Motor neuron (in vitro differentiated cells): ENCODE measurements at regions not wholly inside any gene's neighbourhood (a gene's known extent, or its start where the extent isn't known, plus 50 kb on each side); places are given as distances from the start of the nearest gene placed in this dataset.
"Not testable (repeated sequence)": the region's sequence is repeated elsewhere in the genome, so short reads cannot be mapped to it uniquely, and the experiment has no call there.

Experiments
- ATAC-seq, 8 experiments: fragments of 200-7000 bp; cut with Tn5 transposase; replicated peaks in 6 of 8; 2 replicates each; pipeline ENCODE4 v1.8.0; 2021; ENCODE audit warnings: mild to moderate bottlenecking in 8 of 8, moderate library complexity in 8 of 8
- H3K27ac ChIP-seq, 2 donors: fragments of 250-450 bp; sonication (Bioruptor Pico); 2 replicates each; pipeline ENCODE4 v1.9.0; 2021; ENCODE audit warnings: antibody characterized with exemption in 2 of 2, mild to moderate bottlenecking in 2 of 2, moderate library complexity in 1 of 2
- H3K4me1 ChIP-seq, 2 donors: fragments of 250-450 bp; sonication (Bioruptor Pico); replicated peaks in 1 of 2; 2 replicates each; pipeline ENCODE4 v1.6.1; 2021; ENCODE audit warnings: antibody characterized with exemption in 2 of 2, mild to moderate bottlenecking in 2 of 2, moderate library complexity in 1 of 2
- H3K4me3 ChIP-seq, 5 donors: fragments of 250-450 bp; sonication (Bioruptor Pico); 2 replicates each; pipeline ENCODE4 v1.9.0; 2021; ENCODE audit warnings: antibody characterized with exemption in 5 of 5, mild to moderate bottlenecking in 5 of 5, moderate library complexity in 4 of 5
- WGBS, 10 experiments: fragments of 450-650 bp; shearing (Covaris generic); methylation state at CpG; one replicate each; pipeline ENCODE4 v1.0.0; 2022; 5-methylcytosine and 5-hydroxymethylcytosine counted together
- in situ Hi-C, 9 experiments: fragments of 400-800 bp; cut with MboI; loops; one replicate each; pipeline ENCODE4 v1.15.0; 2021; ENCODE audit warnings: low sequenced_read_pairs in 9 of 9, low pct_unique_long_range_greater_than_20kb in 2 of 9; ENCODE audit not compliant: unreplicated experiment in 9 of 9

DNA sequence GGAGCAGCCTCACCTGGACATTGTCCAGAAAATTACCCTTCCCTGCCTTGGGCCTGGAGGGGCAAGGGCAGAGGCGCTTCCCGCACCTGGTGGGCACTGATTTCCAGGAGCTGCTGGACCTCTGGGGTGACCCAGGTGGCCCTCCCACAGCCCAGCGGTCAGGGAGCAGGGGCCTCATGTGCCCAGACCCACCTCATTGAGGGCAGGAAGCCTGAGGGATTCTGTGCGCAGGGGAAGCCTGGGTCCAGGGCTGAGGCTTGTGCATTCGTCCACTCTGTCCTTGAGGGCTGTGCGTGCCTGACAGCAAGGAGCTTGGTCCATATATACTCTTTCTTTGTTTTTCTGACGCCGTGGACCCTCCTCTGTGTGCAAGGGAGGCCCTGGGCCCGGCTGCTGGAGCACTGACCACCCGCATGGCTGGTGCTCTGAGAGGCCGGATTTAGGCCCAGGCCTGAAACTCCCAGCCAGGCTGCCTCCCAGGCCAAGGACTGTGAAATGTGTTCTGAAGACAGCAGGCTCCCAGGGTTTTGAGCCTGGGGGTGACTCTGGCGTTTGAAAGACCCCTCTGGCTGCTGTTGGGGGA lies 69.0 kb upstream of the LRPAP1 start:
- H3K4me3 ChIP-seq, in situ Hi-C loops, H3K27ac ChIP-seq, ATAC-seq, H3K4me1 ChIP-seq: not testable (repeated sequence)
- WGBS, 10 experiments = 60 to 62% (median 61%) methylated on average over 1 to 3 of the region's 12 CpGs; no CpG with 5 or more reads in 7 of the 10 experiments

DNA sequence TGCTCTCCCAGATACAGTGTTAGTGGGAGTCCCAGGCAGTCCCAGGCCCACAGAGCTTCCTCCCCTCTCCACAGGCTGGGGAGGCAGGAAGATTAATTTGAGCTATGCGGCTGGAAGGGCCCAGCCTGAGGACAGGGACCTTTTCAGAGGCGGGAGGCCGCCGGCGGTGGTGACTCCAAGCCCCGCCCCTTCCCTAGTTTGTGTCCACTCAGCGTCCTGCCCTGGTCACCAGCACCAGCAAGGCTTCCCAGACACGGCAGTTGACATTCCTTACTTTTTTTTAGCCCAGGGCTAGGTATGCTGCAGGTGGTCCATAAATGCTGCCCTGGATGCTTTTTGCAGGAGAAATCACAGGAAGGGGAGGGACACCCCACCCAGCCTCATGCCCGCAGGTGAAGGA lies 67.7 kb upstream of the LRPAP1 start:
- no peaks in the 10 kb centered on the region for H3K4me1 ChIP-seq
- in situ Hi-C loops = no loop called here
- no peak overlapping the region for H3K4me3 ChIP-seq
- WGBS, 10 experiments = no CpG with 5 or more reads among the region's 9 CpGs
- peak in 5 of 8 experiments; percentile 19 to 49 (median 21) for ATAC-seq
- H3K27ac ChIP-seq = no peak overlapping the region

DNA sequence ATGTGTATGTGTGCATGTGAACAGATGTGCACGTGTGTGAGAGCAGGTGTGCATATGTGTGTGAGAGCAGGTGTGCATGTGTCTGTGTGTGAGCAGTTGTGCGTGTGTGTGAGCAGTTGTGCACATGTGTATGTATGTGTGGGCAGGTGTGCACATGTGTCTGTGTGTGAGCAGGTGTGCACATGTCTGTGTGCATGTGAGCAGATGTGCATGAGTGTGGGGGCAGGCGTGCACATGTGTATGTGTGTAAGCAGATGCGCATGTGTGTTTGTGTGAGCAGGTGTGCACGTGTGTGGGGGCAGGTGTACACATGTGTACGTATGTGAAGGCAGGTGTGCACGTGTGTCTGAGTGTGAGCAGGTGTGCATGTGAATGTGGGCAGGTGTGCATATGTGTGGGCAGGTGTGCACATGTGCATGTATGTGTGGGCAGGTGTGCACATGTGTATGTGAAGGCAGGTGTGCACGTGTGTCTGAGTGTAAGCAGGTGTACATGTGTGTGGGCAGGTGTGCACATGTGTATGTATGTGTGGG lies 66.5 kb upstream of the LRPAP1 start:
- no peaks in the 10 kb centered on the region for H3K4me1 ChIP-seq
- in situ Hi-C loops = no loop called here
- no peak for ATAC-seq
- no peak overlapping the region for H3K4me3 ChIP-seq
- H3K27ac ChIP-seq = no peak overlapping the region
- 26 to 90% (median 80%) methylated on average over 1 to 3 of the region's 8 CpGs; no CpG with 5 or more reads in 5 of the 10 experiments for WGBS, 10 experiments

DNA sequence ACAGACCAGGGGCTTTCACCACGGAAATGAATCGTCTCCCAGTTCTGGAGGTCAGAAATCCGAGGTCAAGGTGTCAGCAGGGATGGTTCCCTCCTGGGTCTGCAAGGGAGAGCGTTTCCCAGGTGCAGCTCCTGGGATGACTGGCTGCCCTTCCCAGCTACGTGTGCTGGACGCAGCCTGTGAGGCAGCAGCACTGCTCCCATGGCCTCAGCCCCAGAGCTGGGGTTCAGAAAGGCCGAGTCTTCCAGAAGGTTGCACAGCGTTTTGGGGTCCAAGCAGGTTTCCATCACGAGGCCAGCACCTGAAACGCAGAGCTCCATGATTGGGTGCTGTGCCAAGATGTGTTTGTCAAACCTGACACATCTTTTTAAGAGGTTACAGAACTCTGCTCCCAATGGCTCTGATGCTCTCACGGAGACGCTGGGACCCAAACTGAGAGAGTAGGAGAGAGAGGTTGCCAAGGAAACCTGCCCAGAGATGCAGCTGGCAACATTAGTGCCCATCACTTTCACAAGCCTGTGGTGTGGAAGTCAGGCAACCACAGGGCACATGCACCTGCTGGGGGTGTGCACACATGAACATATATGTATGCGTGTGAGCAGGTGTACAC lies 65.8 kb upstream of the LRPAP1 start:
- H3K27ac ChIP-seq, in situ Hi-C loops, H3K4me3 ChIP-seq, H3K4me1 ChIP-seq: not testable (repeated sequence)
- WGBS, 10 experiments = 100% methylated on average over 1 of the region's 13 CpGs; no CpG with 5 or more reads in 8 of the 10 experiments
- peak in 1 of 8 experiments; percentile 11 for ATAC-seq

DNA sequence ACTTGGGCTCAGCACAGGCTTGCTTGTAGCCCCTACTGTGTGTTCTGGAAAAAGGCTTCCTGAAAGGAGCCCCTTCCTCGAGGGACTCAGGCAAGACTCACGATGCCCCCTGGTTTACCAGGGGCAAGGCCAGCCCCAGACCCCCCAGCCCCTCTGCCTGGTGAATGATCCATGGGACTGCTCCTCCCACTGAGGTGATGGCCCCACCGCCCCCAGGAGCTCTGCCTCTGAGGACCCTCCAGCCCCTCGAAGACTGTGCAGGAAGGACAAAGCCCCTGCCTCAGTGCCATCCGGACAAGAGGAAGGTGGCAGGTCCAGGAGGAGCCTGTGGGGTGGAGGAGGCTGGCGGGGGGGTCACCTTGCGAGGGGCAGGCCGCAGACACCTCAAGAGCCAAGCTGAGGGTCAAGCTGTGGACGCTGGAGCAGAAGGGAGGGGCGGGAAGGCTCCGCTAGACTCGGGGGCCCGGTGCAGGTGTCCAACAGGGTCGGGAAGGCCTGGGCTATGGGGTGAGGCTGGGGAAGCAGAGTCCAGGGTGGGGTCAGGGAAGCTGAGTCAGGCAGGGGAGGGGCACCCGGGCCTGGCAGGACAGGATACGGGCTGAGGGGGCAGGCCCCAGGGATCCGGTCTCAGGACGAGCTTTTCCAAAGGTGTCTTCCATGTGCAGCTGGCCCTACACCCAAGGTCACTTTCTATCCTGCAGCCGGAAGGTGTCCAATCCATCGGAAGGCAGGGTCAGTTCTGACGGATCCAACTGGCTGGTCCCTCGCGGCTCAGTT lies 64.9 kb upstream of the LRPAP1 start:
- peak in 2 of 8 experiments; percentile 31 to 51 for ATAC-seq
- H3K4me1 ChIP-seq, H3K27ac ChIP-seq, H3K4me3 ChIP-seq, in situ Hi-C loops: not testable (repeated sequence)
- WGBS, 10 experiments = 47 to 100% (median 71%) methylated on average over 1 to 3 of the region's 23 CpGs; no CpG with 5 or more reads in 6 of the 10 experiments

DNA sequence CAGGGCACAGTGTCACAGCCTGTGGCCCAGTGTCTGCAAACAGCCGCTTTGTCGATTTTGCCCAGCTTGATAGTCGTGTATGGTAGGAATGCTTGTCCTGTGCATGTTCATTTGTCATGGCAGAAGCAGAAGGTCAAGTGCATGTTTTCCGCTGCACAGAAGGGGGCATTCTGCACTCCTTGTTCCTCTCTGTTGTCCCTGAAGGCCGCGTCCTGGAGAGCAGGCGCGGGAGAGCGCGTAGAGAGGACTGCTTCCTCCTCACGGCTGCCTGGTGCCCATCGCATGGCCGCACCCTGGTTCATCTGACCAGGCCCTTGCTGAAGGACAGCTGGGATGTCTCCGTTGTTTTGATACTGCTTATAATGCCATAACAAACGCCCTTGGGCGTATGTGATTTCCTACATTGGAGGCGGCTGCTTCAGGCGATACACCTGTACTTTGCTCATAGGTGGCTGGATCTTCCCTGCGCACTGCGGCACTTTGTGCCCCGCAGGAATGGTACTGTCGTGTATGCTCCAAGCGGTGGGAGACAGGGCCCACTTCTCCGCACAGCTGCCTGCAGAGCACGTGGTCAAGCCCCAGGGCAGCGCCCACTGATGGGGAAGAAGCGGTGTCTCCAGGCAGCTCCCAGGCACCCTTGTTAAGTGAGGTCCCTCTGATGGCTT lies 63.5 kb upstream of the LRPAP1 start:
- H3K4me1 ChIP-seq, H3K27ac ChIP-seq, H3K4me3 ChIP-seq, in situ Hi-C loops: not testable (repeated sequence)
- ATAC-seq = peak in 5 of 8 experiments; percentile 36 to 78 (median 47)
- WGBS, 10 experiments = 86 to 100% methylated on average over 1 to 9 of the region's 27 CpGs; no CpG with 5 or more reads in 8 of the 10 experiments

DNA sequence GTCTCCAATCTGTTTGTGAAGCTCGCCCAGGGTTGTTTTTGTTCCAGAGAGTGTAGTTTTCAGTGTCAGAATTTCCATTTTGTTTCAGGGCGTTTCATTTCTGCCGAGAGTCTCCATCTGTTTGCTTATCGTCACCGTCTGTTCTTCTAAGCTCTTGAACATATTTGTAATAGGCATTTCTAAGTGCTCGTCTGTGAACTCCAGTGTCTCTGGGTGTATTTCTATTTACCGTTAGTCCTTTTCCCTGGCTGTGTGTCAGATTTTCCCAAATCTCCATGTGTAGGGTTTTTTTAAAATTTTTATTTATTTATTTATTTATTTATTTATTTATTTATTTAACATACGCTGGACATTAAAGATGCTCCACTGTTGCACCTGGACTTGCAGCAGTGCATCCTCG lies 62.5 kb upstream of the LRPAP1 start:
- H3K4me3 ChIP-seq, ATAC-seq, H3K4me1 ChIP-seq, H3K27ac ChIP-seq, in situ Hi-C loops: not testable (repeated sequence)
- WGBS, 10 experiments = 0 to 94% (median 86%) methylated on average over 2 to 9 of the region's 9 CpGs; no CpG with 5 or more reads in 1 of the 10 experiments

DNA sequence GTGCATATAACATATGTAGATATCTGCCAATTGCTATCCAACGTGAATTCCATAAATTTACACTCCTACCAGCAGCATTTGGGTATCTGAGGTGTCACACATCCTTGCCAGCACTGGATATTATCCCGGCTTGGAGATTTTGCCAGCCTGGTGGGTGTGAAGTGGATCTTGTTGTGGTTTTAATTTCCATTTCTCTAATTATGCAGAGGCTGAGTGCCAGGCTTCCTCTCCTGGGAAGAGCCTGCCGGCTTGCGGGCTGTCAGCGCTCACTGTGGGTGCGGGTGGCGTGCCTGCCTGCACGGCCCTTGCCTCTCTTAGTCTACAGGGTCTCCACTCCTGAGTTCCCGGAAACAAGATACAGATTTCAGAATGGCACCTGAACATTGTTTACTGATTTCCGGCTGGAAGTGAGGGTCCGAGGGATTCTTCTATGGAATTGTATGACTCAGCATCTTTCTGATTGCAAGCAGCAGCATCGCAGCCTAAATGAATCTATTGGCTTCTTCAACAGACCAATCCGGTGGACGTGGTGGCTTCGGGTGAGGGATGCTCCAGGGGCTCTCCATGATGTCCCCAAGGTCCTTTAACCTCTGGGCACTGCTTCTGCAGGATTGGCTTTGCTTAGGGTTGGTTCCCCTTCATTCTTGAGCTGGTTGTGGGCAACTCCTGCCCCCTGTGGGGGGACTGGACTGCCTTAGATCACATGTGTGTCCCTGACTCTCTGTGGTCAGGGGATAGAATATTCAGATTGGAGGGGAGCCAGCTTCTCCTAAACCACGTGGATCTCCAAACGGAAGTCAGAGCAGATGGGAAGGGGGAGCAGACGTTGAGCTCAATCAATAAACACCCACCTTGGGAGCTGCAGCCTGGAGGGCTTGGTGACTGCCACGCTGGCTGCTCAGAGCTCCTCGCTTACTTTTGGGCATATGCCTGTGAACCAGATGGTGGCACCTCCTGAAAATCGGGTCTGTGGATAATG lies 58.0 kb upstream of the LRPAP1 start:
- in situ Hi-C loops, H3K4me3 ChIP-seq, H3K27ac ChIP-seq, H3K4me1 ChIP-seq: not testable (repeated sequence)
- 50 to 100% (median 56%) methylated on average over 1 to 4 of the region's 21 CpGs; no CpG with 5 or more reads in 7 of the 10 experiments for WGBS, 10 experiments
- ATAC-seq = peak in 7 of 8 experiments; percentile 21 to 88 (median 65)

DNA sequence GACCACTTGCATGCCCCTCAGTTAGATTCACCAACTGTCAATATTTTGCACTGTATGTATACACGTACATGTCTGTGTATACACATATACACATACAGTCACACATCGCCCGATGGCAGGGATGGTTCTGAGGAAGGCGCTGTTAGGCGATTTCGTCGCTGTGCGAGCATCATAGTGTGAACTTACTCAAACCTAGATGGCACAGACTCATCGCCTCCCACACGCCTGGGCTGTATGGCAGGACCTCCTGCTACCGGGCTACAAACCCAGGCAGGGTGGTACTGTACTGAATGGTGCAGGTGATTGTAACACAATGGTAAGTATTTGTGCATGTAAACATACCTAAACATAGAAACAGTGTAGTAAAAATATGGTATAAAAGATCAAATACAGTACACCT lies 57.2 kb upstream of the LRPAP1 start:
- in situ Hi-C loops, H3K4me3 ChIP-seq, H3K4me1 ChIP-seq, H3K27ac ChIP-seq, ATAC-seq: not testable (repeated sequence)
- no CpG with 5 or more reads among the region's 11 CpGs for WGBS, 10 experiments

DNA sequence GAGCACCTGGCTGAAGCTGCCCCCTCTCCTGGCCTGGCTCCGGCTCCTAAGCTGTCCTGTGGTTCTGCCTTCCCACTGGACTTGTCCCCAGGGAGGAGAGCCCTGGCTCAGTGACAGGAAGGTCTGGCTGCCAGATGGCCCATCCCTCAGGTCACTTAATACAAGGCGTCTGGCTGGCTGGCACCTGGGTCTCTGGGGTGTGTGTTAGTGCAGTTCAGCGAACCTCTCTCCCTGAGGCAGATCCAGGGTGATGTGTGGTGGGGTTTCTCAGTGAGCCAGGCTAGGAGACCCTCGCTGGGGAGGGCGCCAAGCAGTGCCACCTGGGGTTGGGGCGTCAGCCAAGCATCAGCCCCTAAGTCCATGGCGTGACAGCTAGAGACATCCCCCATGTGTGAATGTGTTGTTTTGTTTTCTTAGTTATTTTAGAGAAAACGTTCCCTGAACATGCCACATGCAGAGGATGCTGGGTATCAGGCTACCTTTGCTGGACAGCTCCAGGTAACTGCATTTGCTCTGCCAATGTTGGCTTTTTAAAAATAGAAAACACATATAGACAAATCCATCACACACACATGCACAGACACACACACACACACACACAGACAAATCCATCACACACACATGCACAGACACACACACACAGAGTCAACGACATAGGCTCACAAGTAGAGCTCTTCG lies 56.4 kb upstream of the LRPAP1 start:
- 8 to 72% (median 23%) methylated on average over 1 to 6 of the region's 10 CpGs; no CpG with 5 or more reads in 4 of the 10 experiments for WGBS, 10 experiments
- H3K27ac ChIP-seq, in situ Hi-C loops, H3K4me3 ChIP-seq, H3K4me1 ChIP-seq: not testable (repeated sequence)
- peak in 5 of 8 experiments; percentile 29 to 64 (median 55) for ATAC-seq

DNA sequence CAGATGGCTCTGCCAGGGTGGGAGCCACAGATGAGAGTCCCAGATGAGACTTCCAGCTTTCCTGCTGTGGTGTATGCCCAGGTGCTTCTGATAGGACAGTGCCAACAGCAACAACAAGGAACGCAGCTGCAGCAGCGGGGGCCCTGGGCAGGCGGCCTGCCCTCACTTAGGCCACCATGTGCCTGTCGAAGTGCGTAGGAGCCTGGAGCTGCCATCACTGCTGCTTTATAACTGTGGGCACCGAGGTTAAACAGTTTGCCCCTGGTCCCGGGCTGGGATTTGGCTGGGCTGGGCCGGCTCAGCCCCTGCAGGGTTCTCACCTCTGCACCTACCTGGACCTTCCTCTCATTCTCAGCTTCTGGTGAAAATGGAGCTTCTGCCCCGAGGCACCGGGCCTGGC lies 54.4 kb upstream of the LRPAP1 start:
- H3K4me1 ChIP-seq, H3K4me3 ChIP-seq, H3K27ac ChIP-seq, ATAC-seq, in situ Hi-C loops: not testable (repeated sequence)
- 80% methylated on average over 1 of the region's 10 CpGs; no CpG with 5 or more reads in 9 of the 10 experiments for WGBS, 10 experiments
